VCaP (cell line): ENCODE measurements at regions not wholly inside any gene's neighbourhood (a gene's known extent, or its start where the extent isn't known, plus 50 kb on each side); places are given as distances from the start of the nearest gene placed in this dataset.

Experiments used
- H3K27ac ChIP-seq: fragments of 450-650 bp; 2 replicates; pipeline ENCODE4 v1.5.1; 2017
- CTCF ChIP-seq: fragments of 450-650 bp; conservative IDR thresholded peaks from 2 replicates; pipeline ENCODE4 v1.5.1; 2017; ENCODE audit warnings: mild to moderate bottlenecking, moderate library complexity

GRCh38 chr2:120810639-120811038 lies 75.0 kb downstream of the GLI2 start:
- no peak for TF ChIP-seq CTCF
- no peak overlapping the region for H3K27ac ChIP-seq

GRCh38 chr2:120812866-120813265 lies 77.2 kb downstream of the GLI2 start:
- no peak for TF ChIP-seq CTCF

GRCh38 chr2:120814352-120814751 lies 78.7 kb downstream of the GLI2 start:
- no peak overlapping the region for H3K27ac ChIP-seq
- TF ChIP-seq CTCF = no peak

More at GRCh38 chr2:120812866-120813265, 77.2 kb downstream of the GLI2 start:
- H3K27ac ChIP-seq = no peak overlapping the region

- TF ChIP-seq CTCF = no peak
- H3K27ac ChIP-seq = no peak overlapping the region
These were observed 79.6 kb downstream of the GLI2 start for GRCh38 chr2:120815292-120815691.

- no peak overlapping the region for H3K27ac ChIP-seq
- TF ChIP-seq CTCF = no peak
These were observed 81.7 kb downstream of the GLI2 start for GRCh38 chr2:120817136-120817955.

- no peak overlapping the region for H3K27ac ChIP-seq
- TF ChIP-seq CTCF = no peak
These were observed 82.3 kb downstream of the GLI2 start for GRCh38 chr2:120817956-120818325.

- H3K27ac ChIP-seq = no peak overlapping the region
These were observed 82.8 kb downstream of the GLI2 start for GRCh38 chr2:120818441-120818920.

More at GRCh38 chr2:120818441-120818920, 82.8 kb downstream of the GLI2 start:
- no peak for TF ChIP-seq CTCF
